CD4-positive, alpha-beta T cell treated with Interleukin-17A for 4 hours (primary cell): ENCODE measurements at regions not wholly inside any gene's neighbourhood (a gene's known extent, or its start where the extent isn't known, plus 50 kb on each side); places are given as distances from the start of the nearest gene placed in this dataset.
"Not testable (repeated sequence)": the region's sequence is repeated elsewhere in the genome, so short reads cannot be mapped to it uniquely, and the experiment has no call there.

Experiments used
- DNase-seq: peaks from one replicate; pipeline ENCODE4 v3.0.0-alpha.2; 2020; ENCODE audit warnings: mixed read lengths

GRCh38 chr7:25672496-25672895 is 444.2 kb upstream of the NPVF start:
- no peak for DNase-seq

DNA sequence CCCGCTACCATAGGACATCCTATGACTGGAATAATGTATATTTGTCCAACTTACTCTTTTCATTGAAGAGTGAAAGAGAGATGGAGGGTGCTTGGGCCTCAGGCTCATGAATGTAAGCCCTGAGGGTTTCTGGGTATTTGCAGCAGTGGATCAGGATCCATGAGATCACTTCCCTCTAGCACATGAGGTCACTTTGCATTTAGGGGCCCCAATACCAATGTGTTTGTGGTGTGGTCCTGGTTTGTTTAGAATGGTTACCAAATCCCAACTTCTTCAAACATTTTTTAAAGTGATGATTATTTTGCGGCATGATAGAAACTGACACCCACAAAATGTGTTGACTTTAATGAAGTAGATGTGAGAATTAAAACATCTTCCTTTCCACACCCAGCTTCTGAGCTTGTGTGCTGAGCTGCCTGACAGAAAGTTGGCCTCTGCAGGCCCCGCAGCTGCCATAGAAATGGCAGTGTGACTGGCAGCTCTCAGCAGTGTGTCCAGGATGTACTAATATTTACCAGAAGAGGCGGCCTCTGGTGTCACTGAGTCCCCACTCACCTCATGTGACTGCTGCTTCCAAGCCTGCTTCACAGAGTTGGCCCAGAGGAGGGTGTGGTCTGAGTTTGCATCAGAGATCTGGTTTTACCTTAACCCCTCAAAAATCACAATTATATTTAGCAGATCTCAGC is 447.6 kb upstream of the NPVF start:
- no peak for DNase-seq

DNA sequence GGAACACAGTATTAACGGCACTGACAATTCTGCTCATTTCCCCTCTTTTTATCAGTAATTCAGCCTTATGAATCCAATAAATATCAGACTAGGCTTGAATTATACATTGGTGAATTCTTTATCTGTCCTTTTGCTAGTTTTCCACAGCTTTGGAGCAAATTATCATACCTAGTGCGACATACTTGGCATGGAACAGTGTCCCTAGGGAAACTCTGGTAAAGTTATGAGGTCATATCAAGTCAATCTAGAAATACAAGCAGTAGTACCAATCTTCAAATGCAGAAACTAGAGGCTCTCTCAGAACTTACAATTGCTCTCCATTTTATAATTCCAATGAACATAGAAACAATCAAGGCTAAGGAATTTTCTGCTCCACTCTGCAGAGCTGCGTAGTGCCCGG is 449.3 kb upstream of the NPVF start:
- no peak for DNase-seq

- DNase-seq: no peak
Observed at GRCh38 chr7:25678215-25678614, 449.9 kb upstream of the NPVF start.

GRCh38 chr7:25680636-25681035 is 452.4 kb upstream of the NPVF start:
- no peak for DNase-seq

GRCh38 chr7:25684360-25684759 is 456.1 kb upstream of the NPVF start:
- no peak for DNase-seq

- no peak for DNase-seq
Observed at GRCh38 chr7:25686493-25686892, 458.2 kb upstream of the NPVF start.

- DNase-seq: no peak
Observed at GRCh38 chr7:25694211-25694610, 457.8 kb upstream of the NFE2L3 start.

GRCh38 chr7:25694699-25695098 is 457.3 kb upstream of the NFE2L3 start:
- DNase-seq: no peak

- no peak for DNase-seq
Observed at GRCh38 chr7:25696571-25696970, 455.4 kb upstream of the NFE2L3 start.

DNA sequence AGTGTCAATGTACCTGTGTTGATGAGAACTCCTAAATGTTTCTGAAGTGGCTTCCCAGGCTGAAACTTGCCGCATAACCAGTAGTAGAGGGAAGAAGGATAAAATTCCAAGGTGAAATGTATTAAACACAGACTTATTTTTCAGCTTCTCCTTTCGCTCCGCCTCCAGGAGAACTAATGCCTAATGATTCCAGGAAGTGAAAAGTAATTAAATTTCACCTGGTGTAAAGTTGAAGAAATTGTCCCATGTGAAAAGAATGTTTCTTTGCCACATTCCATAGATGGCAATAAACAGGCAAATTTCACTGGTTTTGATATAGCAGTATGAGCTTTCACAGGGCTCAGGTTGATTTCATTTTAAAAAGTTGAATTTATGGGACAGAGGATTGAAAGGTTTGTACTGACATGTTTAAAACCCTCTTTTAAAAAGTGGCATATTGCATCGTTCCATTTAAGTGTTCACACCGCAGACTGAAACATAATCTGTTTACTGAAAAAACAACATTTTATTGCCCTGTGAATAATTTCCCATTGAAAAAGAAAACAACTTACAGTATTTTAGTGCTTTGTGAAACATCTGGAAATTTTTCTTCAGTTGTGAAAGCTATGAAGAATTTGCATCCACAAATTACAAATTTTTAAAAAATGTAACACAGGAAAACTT is 453.4 kb upstream of the NFE2L3 start:
- no peak for DNase-seq

GRCh38 chr7:25700141-25700540 is 451.9 kb upstream of the NFE2L3 start:
- not testable (repeated sequence) for DNase-seq

DNA sequence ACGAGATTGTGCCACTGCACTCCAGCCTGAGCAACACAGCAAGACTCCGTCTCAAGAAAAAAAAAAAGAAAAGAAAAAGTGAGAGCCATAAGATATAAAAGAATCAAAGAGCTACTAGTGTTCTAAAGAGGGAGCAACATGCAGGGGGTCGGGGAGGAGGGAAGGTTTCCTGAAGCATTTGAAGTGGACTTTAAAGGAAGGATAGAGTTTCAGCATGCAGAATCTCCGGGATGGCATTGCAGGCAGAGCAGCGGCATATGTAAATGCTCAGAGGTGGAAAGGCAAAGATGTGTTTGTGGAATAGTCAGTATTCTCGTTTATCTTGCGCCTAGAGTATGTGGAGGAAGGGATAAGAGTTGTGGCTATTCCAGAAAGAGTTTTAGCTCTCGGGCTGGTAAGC is 447.6 kb upstream of the NFE2L3 start:
- no peak for DNase-seq

DNA sequence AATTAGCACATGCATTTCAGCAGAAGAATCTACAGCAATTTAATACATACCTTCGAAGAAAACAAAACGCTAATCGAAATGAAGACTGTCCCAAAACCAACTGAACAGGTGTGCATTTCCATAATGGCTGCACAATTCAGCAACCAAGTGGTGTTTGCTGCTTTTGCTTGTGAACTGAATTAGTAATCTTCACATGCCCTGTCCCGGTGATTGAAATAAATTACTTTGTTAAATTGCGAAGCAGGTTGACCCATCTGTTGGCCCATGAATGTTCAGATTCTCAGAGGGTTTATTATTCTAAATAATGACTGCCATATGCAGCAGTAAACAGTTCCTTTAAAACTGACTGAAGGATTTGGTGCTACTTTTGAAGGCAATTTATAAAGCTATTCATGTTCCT is 445.2 kb upstream of the NFE2L3 start:
- DNase-seq: no peak

DNA sequence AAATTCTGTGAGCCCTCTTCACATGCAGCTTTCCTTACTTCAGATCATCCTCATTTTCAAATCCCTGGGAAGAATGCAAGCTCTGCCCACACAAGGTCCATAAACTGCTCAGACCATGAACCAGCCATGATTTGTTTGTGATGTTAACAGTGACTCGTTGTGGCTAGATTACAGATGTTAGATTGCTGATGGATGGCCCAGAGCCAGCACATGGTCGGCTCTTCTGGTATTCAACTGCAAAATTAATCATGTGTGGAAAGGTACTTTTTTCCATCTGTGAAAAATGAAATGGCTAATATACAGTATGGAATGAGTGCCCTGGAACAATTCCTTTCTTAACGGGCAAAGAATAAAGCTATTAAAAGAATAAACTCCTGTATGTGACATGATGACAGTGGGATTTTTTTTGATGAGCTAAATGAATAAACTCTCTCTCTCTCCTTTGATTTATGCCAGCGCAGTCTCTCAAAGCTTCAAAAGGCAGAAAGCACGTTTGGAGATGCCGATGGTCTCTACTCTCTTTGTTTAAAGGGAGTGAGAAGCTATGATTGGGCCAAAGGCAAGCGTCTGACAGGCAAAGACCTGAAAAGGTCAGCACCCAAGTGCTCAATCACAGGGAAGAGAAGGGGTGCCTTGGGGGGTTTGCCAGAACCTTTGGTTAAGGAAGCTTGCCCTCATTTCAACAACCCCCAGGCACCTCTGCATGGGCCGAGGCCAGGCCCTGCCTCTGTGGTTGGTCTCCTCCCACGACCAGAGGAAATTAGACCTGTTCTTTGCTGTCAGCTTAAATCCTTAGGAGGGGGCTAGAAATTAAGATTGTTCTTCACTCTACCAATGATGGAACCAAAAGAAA is 444.0 kb upstream of the NFE2L3 start:
- DNase-seq: no peak

GRCh38 chr7:25710959-25711358 is 441.0 kb upstream of the NFE2L3 start:
- no peak for DNase-seq

DNA sequence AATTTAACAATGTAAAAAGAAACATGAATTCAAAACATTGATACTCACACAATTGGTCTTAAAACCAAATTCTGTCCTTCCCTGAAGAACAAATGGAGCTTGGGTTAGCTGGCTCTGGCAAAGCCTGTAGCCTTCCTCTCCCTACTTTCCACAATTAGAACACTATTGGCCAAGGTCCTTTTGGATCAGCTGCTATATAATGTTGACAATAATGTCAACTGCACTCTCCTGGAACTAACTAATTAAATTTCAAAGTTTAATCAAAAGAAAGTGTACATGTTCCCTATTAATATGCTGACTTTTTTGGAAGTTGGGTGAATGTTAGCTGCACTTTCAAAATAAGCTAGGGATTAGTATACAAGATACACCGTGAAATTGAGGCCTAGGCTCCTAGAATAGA is 440.1 kb upstream of the NFE2L3 start:
- no peak for DNase-seq

DNA sequence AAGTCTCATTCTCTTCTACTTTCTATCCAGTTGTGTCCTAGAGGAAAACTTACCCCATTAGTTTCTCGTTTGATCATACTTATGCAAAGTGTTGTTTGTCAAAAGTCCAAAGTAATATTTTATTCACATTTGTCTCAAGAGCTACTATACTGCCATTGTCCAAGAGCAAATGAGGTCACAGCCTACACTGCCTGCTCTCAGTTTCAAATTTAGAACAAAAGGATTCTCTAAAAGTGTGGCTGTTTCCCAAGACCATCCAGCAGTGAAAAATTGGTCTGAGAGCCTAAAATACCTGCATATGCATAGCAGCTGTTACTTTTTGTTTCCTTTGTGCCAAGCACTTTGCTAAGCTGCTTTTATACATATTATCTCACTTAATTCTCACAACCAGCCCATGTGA is 439.5 kb upstream of the NFE2L3 start:
- DNase-seq: no peak

DNA sequence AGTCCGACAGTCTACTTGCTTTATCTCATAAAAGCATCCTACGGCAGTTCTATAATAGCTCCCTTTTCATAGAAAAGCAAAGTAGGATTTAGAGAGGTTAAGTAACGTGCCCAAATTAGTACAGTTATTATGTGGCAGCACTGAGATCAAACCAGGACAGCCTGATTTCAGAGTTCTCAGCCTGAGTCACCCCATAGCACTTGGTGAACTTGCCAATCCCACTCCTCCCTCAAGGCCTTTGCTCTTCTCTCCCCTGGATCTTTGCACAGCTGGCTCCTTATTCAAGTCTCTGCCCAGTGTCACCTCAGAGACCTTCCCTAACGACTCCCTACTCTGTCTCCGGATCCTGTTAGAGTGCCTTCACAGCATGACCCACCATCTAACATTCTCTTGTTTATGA is 438.0 kb upstream of the NFE2L3 start:
- no peak for DNase-seq

- DNase-seq: no peak
Observed at GRCh38 chr7:25716421-25716820, 435.6 kb upstream of the NFE2L3 start.

GRCh38 chr7:25718596-25718995 is 433.4 kb upstream of the NFE2L3 start:
- no peak for DNase-seq

DNA sequence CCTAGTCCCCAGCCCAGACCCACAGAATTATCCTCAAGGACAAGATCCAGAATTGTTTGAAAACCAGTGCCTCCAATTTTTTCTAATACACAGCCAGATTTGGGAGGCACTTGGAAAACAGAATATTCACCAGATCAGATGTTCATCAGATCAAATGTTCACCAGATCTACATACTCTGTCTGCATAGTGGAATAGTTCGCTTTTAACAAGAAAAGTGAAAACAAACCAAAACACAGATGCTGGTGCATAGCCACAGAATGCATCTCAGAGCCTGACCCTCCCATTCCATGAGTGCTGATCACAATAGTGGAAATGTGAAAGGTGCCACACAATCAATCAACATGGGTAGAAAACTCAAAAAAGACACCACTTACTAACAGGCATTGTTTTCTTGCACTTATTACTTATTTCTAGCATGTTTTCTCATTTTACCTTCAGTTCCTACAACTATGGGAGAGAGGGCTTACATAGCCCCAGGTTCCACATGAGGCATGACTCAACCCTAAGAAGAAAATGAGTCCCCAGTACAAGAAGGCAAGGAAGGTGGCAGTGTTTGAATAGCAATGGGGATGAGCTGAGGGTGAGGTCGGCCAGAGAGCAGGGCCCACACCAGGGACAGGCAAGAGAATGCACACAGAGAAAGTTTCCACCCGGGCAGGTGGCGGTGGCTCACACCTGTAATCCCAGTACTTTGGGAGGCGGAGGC is 432.7 kb upstream of the NFE2L3 start:
- DNase-seq: no peak

DNA sequence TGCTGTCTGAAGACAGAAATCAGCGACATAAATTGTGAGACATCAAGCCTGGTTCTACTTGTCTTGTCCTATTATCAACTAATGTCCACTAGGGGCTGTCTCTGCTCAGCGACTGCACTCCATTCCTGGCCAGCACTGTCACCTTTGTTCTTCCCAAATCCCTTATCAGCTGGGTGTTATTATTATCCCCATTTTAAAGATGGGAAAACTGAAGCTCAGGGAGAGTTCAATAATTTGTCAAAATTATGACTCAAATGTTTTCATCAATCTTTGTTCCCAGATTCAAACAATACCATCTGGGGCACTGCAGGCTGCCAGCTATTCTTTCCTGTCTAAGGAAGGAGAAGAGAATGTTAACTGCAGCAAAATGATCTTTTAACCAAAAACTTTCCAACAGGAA is 431.6 kb upstream of the NFE2L3 start:
- no peak for DNase-seq
